HFF-Myc (cell line): ENCODE measurements at regions not wholly inside any gene's neighbourhood (a gene's known extent, or its start where the extent isn't known, plus 50 kb on each side); places are given as distances from the start of the nearest gene placed in this dataset.

Experiments used
- DNase-seq: peaks from one replicate; pipeline ENCODE4 v3.0.0-alpha.2; 2011; ENCODE audit warnings: low read depth; ENCODE audit errors: extremely low read depth
- H3K4me3 ChIP-seq: replicated peaks from 2 replicates; pipeline ENCODE4 v1.5.1; 2011; ENCODE audit warnings: low read depth, mild to moderate bottlenecking, control low read depth, low read length
- CTCF ChIP-seq: IDR thresholded peaks from 2 replicates; pipeline ENCODE4 v1.5.1; 2012; ENCODE audit warnings: mild to moderate bottlenecking, low read depth, low read length, control low read depth; ENCODE audit errors: missing control alignments

GRCh38 chr2:241957276-241957675 is 87.7 kb downstream of the RTP5 start:
- TF ChIP-seq CTCF: no peak
- DNase-seq: no peak
- H3K4me3 ChIP-seq: no peak overlapping the region

GRCh38 chr2:241958818-241959545 is 89.5 kb downstream of the RTP5 start:
- no peak overlapping the region for H3K4me3 ChIP-seq
- DNase-seq: no peak
- no peak for TF ChIP-seq CTCF

- no peak for DNase-seq
- no peak for TF ChIP-seq CTCF
- no peak overlapping the region for H3K4me3 ChIP-seq
Observed at GRCh38 chr2:241959751-241960269, 90.3 kb downstream of the RTP5 start.

GRCh38 chr2:241961454-241961853 is 91.9 kb downstream of the RTP5 start:
- DNase-seq: no peak
- no peak for TF ChIP-seq CTCF
- H3K4me3 ChIP-seq: no peak overlapping the region

DNA sequence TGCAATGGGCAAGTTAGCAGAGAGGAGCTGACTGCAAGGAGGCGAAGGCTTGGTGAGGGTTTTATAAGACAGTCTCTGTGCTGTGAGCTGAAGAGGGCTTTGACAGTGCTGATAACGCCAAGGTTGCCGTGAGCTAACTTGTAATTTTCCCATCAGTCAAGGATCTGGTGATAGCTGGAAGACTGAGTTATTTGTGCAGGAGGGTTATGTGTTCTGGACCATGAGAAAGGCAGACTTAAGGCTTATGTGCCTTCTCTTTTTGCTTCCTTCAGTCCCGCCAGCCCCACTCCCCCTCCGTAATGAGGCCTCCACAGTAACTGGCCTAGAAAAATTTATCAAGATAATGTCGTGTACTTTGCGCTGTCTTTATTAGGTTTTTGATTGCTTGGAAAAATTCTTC is 94.6 kb downstream of the RTP5 start:
- no peak overlapping the region for H3K4me3 ChIP-seq
- no peak for TF ChIP-seq CTCF
- DNase-seq: no peak

DNA sequence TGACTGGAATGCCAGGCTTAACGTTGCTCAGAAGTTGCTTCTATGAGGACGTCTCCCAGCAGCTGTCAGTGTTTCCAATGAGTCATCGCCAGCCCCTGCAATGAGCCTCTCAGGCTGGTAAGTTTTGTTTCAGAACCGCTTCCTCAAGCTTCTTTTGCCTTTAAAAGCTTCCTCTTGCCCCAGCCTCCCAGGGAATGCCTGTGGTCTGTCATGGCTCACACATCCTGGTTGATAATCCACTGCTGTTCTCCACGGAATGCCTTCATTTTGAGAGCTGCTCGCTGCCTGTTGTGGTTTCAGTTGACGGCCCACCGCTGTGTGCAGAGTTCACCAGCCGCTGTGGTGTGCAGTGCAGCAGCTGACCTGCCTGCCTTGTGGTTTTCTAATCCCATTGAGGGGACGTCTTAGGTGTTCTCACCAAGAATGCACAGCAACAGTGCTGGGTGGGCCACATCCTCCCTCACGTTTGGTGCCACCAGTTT is 96.4 kb downstream of the RTP5 start:
- DNase-seq: peak; percentile 75
- peak overlapping the region; percentile 27 for H3K4me3 ChIP-seq

More for the DNA sequence above, 96.4 kb downstream of the RTP5 start:
- no peak for TF ChIP-seq CTCF
